Middle frontal gyrus (tissue), 1 donor: ENCODE measurements at regions not wholly inside any gene's neighbourhood (a gene's known extent, or its start where the extent isn't known, plus 50 kb on each side); places are given as distances from the start of the nearest gene placed in this dataset.
"Not testable (repeated sequence)": the region's sequence is repeated elsewhere in the genome, so short reads cannot be mapped to it uniquely, and the experiment has no call there.

ENCODE experiments used
- DNase-seq: peaks from one replicate; pipeline ENCODE4 v3.0.0-alpha.2; 2015; ENCODE audit warnings: low spot score; ENCODE audit errors: extremely low spot score

- peak; percentile 25 for DNase-seq
These were observed 103.9 kb upstream of the SEC14L1 start for GRCh38 chr17:77036841-77037381.

- DNase-seq = no peak
These were observed 102.8 kb upstream of the SEC14L1 start for GRCh38 chr17:77037943-77038342.

DNA sequence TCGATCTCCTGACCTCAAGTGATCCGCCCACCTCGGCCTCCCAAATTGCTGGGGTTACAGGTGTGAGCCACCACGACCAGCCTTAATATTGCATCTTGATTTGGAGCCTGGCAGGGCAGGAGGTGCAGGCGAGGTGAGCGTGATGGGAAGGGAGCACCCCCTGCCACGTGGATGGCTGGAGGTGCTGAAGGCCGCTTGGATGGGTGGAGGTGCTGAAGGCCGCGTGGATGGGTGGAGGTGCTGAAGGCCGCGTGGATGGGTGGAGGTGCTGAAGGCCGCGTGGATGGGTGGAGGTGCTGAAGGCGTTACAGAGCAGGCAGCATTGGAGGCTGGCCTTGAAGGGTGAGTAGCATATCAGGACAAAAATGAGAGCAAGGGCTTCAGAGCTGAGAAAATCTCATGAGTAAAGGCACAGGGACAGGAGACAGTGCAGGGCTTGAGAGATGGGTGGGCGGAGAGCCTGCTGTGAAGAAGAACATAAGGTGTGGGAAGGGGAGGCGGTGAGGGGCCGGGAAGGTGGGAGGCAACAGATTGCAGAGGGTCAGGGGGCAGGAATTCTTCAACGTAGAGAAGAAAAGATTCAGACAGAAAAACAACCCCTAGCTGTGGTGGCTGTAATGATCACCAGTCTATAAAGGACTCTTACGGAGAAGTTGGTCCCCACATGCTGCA lies 101.7 kb upstream of the SEC14L1 start:
- no peak for DNase-seq

- DNase-seq = peak; percentile 8
These were observed 98.1 kb upstream of the SEC14L1 start for GRCh38 chr17:77042476-77043231.

GRCh38 chr17:77045441-77046041 lies 95.2 kb upstream of the SEC14L1 start:
- no peak for DNase-seq

DNA sequence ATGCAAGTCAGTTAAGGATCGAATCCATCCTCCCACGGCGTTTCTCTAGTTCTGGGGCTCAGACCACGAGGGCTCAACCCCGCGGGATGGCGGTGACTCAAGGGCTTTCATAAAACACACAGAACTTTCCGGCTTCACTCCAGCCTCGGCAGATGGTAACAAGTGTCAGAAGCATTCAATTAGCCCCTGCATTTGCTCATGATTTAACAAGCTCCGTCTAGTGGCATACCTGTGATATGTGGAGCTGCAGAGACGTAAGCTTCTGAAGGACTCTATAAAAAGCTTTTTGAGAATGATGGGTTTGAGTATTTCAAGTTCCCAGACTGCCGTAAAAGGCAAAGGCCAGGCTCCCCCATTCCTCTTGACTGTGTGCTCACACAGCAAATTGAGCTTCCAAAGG lies 91.3 kb upstream of the SEC14L1 start:
- no peak for DNase-seq

DNA sequence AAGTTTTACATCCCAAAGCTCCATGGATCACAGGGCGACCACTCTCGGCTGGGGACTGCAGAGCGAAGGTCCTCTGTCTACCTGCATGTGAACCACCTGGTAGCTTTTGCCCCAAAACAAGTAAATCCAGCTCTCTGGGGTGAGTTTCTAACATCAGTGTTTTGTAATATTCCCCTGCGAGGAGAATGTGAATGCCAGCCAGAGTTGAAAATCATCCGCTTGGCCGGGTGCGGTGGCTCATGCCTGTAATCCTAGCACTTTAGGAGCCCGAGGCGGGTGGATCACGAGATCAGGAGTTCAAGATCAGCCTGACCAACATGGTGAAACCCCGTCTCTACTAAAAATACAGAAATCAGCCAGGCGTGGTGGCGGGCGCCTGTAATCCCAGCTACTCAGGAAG lies 89.9 kb upstream of the SEC14L1 start:
- DNase-seq = not testable (repeated sequence)

- DNase-seq = no peak
These were observed 85.8 kb upstream of the SEC14L1 start for GRCh38 chr17:77054936-77055335.

DNA sequence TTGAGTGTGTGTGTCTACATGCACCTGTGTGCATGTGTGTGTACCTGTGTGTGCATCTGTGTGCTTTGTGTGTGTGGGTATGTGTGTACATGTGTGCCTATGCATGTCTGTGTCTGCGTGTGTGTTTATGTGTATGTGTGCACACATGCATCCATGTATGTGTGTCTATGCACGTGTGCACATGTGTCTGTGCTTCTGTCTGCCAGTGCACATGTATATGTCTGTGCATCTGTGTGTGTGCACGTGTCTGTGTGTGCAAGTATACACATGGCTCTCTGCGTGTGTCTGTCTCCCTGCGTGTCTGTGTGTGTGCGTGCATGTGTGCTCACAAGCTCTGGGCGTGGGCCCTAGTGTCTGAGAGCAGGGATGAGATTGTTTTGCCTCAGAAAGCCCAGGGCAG lies 85.3 kb upstream of the SEC14L1 start:
- no peak for DNase-seq

- DNase-seq = no peak
These were observed 82.8 kb upstream of the SEC14L1 start for GRCh38 chr17:77058016-77058415.

- no peak for DNase-seq
These were observed 79.1 kb upstream of the SEC14L1 start for GRCh38 chr17:77061669-77062068.

GRCh38 chr17:77064598-77064997 lies 76.2 kb upstream of the SEC14L1 start:
- DNase-seq = no peak

- DNase-seq = no peak
These were observed 74.6 kb upstream of the SEC14L1 start for GRCh38 chr17:77066165-77066564.

- not testable (repeated sequence) for DNase-seq
These were observed 73.9 kb upstream of the SEC14L1 start for GRCh38 chr17:77066726-77067409.

- no peak for DNase-seq
These were observed 71.9 kb upstream of the SEC14L1 start for GRCh38 chr17:77068915-77069314.

- no peak for DNase-seq
These were observed 69.9 kb upstream of the SEC14L1 start for GRCh38 chr17:77070888-77071279.

DNA sequence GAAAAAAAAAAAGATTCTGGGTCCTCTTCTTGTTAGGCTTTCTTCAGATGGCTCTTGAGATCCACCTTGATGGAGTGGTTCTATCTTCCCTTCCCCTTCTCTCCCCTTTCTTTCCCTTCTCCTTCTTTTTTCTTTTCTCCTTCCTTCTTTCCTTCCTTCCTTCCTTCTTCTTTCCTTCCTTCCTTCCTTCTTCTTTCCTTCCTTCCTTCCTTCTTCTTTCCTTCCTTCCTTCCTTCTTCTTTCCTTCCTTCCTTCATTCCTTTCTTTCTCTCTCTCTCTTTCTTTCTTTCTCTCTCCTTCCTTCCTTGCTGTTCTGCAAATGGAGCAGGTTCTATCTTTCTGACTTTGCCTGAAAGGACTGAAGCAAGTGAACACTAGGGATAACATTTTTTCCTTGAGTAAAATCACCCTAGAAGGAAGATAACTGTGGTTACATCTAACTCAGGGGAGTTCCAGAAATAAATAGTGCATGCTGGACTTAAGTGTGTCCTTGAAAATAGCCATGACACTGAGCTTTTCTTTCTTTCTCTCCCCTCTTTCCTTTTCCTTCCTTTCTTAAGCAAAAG lies 68.8 kb upstream of the SEC14L1 start:
- no peak for DNase-seq

- no peak for DNase-seq
These were observed 68.1 kb upstream of the SEC14L1 start for GRCh38 chr17:77072670-77073069.

- DNase-seq = no peak
These were observed 66.1 kb upstream of the SEC14L1 start for GRCh38 chr17:77074681-77075080.

GRCh38 chr17:77076124-77076830 lies 64.5 kb upstream of the SEC14L1 start:
- no peak for DNase-seq

- DNase-seq = no peak
These were observed 57.2 kb upstream of the SEC14L1 start for GRCh38 chr17:77083531-77083930.
